ENCODE measurements at regions not wholly inside any gene's neighbourhood (a gene's known extent, or its start where the extent isn't known, plus 50 kb on each side); places are given as distances from the start of the nearest gene placed in this dataset.

DNA sequence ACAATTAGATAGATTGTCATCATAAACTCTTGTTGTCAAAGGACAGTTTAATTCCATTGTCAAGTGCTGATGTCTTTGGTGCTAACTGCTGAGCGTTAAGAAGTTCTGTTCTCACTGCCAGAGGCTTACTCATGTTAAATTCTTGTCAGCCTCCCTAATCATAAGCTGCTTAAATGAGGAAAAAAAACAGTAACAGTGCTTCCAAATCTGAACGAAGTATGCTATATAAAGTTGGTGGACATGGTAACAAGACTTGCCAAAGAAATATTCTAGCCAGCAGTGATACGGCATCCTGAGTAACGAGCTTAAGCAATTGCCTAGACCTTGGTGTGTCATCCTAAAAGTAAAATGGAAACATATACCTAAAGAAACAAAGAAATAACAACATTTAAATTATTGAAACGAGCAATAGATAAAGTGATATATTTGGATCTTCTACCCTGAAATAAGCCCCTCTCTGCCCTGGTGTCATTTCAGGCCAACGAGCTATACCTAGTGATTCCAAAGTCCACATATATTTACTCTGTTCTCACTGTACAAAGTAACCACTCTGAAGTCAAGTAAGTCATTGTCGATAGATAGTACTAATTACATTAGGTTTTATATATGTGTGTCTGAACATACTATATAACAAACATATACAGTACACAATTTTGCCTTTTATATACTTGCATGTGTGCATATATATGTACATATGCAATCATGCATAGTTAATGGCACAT lies 339.7 kb upstream of the HS3ST1 start:
- Histone ChIP-seq H3K27ac (no peak overlapping the region), H3K4me1 (no peaks in the 10 kb centered on the region), H3K9me3 (no peaks in the 10 kb centered on the region), H3K27me3 (no peaks in the 10 kb centered on the region), H3K4me3 (no peak overlapping the region), H3K36me3 (no peaks in the 10 kb centered on the region)
- DNase-seq, result no peak
- no peak for ATAC-seq
- intact Hi-C loops (cut with DNase I), result no loop called here
- TF ChIP-seq, protein P1, sequence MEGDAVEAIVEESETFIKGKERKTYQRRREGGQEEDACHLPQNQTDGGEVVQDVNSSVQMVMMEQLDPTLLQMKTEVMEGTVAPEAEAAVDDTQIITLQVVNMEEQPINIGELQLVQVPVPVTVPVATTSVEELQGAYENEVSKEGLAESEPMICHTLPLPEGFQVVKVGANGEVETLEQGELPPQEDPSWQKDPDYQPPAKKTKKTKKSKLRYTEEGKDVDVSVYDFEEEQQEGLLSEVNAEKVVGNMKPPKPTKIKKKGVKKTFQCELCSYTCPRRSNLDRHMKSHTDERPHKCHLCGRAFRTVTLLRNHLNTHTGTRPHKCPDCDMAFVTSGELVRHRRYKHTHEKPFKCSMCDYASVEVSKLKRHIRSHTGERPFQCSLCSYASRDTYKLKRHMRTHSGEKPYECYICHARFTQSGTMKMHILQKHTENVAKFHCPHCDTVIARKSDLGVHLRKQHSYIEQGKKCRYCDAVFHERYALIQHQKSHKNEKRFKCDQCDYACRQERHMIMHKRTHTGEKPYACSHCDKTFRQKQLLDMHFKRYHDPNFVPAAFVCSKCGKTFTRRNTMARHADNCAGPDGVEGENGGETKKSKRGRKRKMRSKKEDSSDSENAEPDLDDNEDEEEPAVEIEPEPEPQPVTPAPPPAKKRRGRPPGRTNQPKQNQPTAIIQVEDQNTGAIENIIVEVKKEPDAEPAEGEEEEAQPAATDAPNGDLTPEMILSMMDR (IDR thresholded peaks at IDR 0.05), result no peak

DNA sequence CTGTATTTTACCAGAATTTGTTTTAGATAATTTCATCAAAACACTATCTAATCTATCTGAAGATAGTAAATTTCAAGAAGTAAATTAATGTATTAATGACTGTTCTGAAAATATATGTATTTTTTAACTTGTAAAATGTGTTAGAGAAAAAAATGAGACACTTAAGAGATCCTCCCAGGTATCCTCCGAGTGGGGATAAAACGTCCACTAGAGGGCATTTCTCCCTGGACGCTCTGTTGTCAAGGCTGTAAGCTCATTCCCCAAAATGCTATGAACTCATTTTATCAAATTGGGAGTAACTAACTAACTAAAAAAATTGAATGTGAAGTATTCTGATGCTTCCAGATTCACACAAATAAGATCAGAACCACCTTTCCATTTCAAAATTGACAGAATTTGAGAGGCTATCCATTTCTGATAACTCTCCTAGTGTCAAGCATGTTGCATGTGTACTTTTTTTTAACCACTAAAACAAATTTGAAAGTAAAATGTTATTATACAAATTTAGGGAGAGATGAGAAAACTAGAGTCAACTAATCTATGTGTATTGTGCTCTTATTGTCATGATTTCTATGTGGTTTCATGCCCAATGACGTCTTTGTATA lies 337.3 kb upstream of the HS3ST1 start:
- H3K27me3 ChIP-seq, result no peaks in the 10 kb centered on the region

DNA sequence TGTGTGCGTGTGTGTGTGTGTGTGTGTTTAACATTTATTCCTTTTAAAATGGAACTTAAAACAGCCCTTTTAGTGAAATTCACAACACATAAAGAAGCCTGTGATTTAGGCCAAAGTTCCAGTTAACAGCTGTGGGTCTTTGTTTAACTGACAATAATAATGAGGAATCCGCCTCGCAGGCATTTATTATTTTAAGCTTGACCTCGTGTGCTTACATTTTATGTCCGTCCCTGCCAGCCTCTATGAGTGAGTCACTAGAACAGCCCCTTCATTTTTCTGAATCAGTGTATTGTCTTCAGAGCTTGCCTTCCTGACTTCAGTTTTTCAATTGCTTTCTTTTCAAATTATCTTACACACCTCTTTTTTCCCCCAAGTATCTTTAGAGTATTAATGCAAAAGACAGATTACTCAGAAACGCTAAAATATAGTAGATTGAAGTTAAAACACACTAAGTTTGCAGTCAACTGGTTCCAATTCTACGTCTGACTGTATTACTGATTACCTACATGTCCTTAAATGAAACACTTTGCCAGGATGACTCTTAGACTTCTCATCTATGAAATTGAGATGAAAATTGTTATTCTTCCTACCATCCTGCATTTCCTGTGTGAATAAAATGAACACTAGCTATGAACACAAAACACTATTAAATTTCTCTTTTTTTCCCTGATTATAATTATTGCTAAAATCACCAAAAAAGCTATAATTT lies 319.6 kb upstream of the HS3ST1 start:
- no peak overlapping the region for H3K4me3 ChIP-seq
- ATAC-seq (no peak), DNase-seq (no peak)
- H3K9me3 ChIP-seq, result no peaks in the 10 kb centered on the region
- H3K36me3 ChIP-seq, result no peaks in the 10 kb centered on the region
- intact Hi-C loops (cut with DNase I), result no loop called here
- H3K4me1 ChIP-seq, result no peaks in the 10 kb centered on the region
- no peak overlapping the region for H3K27ac ChIP-seq
- H3K27me3 ChIP-seq, result no peaks in the 10 kb centered on the region
- TF ChIP-seq, protein P1 (IDR thresholded peaks at IDR 0.05), result no peak

More for the DNA sequence above, 337.3 kb upstream of the HS3ST1 start:
- ATAC-seq (peak; percentile 59), DNase-seq (no peak)
- TF ChIP-seq, protein P1 (IDR thresholded peaks at IDR 0.05), result peak; percentile 79
- no peak overlapping the region for H3K4me3 ChIP-seq
- no peak overlapping the region for H3K27ac ChIP-seq
- no peaks in the 10 kb centered on the region for H3K9me3 ChIP-seq
- intact Hi-C loops (cut with DNase I), result no loop called here
- H3K4me1 ChIP-seq, result no peaks in the 10 kb centered on the region
- no peaks in the 10 kb centered on the region for H3K36me3 ChIP-seq

DNA sequence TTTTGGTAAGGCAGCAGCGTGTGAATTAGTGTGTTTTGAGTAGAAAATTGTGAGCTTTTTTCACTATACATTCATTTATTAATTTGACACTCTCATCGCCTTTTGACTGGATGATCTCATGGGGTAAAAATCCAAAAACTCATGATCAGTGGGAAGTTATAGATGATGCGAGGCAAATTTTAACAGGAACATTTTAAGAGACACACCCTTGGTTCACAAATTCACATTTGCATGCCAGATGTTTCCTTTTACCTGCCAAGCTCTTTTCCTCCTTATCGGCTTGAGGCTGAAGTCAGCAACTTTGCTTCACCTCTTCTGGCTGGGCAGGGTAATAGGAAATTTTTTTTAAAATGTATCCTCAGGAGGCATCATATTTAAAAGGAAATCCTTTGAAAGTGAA lies 318.0 kb upstream of the HS3ST1 start:
- Histone ChIP-seq H3K27me3 (no peaks in the 10 kb centered on the region), H3K4me3 (no peak overlapping the region), H3K36me3 (no peaks in the 10 kb centered on the region), H3K9me3 (no peaks in the 10 kb centered on the region), H3K27ac (no peak overlapping the region), H3K4me1 (no peaks in the 10 kb centered on the region)
- TF ChIP-seq, protein P1 (IDR thresholded peaks at IDR 0.05), result no peak
- intact Hi-C loops (cut with DNase I), result no loop called here
- DNase-seq, result no peak
- no peak for ATAC-seq

DNA sequence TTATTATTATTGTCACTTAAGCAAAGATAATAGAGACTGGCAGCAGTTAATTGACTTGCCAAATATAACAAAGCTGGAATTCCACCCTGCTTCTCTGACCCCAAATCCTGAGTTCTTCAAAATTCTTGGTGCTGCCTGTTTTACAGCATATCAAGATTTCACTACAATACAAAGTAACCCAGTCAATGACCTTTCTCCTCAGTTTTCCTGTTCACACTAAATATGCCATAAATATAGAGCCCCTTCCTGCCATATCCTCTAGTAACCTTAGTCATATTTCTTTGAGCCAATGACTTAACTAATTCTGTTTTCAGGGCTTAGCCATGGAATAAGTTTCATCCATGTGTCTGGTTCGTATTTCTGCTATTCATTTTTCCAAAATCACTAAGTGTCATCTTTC lies 315.3 kb upstream of the HS3ST1 start:
- TF ChIP-seq, protein P1 (IDR thresholded peaks at IDR 0.05), result no peak
- Histone ChIP-seq H3K4me3 (no peak overlapping the region), H3K4me1 (no peaks in the 10 kb centered on the region), H3K27me3 (no peaks in the 10 kb centered on the region), H3K9me3 (no peaks in the 10 kb centered on the region), H3K27ac (no peak overlapping the region), H3K36me3 (no peaks in the 10 kb centered on the region)
- intact Hi-C loops (cut with DNase I), result no loop called here
- ATAC-seq (no peak), DNase-seq (no peak)

Data from upper lobe of right lung (tissue), 1 donor.